Gastrocnemius medialis (tissue), 4 donors: ENCODE measurements at regions not wholly inside any gene's neighbourhood (a gene's known extent, or its start where the extent isn't known, plus 50 kb on each side); places are given as distances from the start of the nearest gene placed in this dataset.

ENCODE experiments used
- ATAC-seq, 2 donors: fragments of 150-250 bp; one replicate each; pipeline ENCODE4 v1.9.1; 2016
- DNase-seq, 2 donors: peaks; one replicate each; pipeline ENCODE4 v3.0.0-alpha.2; 2019
- H3K27ac ChIP-seq, 4 donors: fragments of 200-600 bp; sonication (generic); 1 replicate in 1 of 4; 2 replicates in 3 of 4; pipeline ENCODE4 v1.5.1; 2016 to 2018; ENCODE audit warnings: mild to moderate bottlenecking in 2 of 4, moderate library complexity in 1 of 4
- H3K27me3 ChIP-seq, 3 donors: fragments of 200-600 bp; sonication (generic) in 2 of 3; 1 replicate in 1 of 3; 2 replicates in 2 of 3; pipeline versions ENCODE4 v1.5.1 to v1.6.0; 2016 to 2019; ENCODE audit warnings: mild to moderate bottlenecking in 1 of 3, moderate library complexity in 1 of 3
- H3K36me3 ChIP-seq, 2 donors: fragments of 200-600 bp; sonication (generic) in 1 of 2; one replicate each; pipeline ENCODE4 v1.5.1; 2017 to 2018
- H3K4me1 ChIP-seq, 2 donors: fragments of 200-600 bp; sonication (generic) in 1 of 2; one replicate each; pipeline ENCODE4 v1.5.1; 2016 to 2017; ENCODE audit warnings: mild to moderate bottlenecking in 2 of 2
- H3K4me3 ChIP-seq, 4 donors: fragments of 200-600 bp; sonication (generic) in 3 of 4; 1 replicate in 1 of 4; 2 replicates in 3 of 4; pipeline ENCODE4 v1.5.1; 2016 to 2019; ENCODE audit warnings: mild to moderate bottlenecking in 2 of 4
- H3K9me3 ChIP-seq, 3 donors: fragments of 200-600 bp; sonication (generic) in 2 of 3; 1 replicate in 1 of 3; 2 replicates in 2 of 3; pipeline ENCODE4 v1.5.1; 2016 to 2019
- POLR2A ChIP-seq, 2 donors: fragments of 450-650 bp; IDR thresholded peaks; one replicate each; pipeline ENCODE4 v1.6.1; 2017; ENCODE audit warnings: antibody characterized with exemption in 2 of 2, mild to moderate bottlenecking in 2 of 2, moderate library complexity in 2 of 2
- in situ Hi-C, 4 donors: fragments of 200-750 bp; cut with MboI; loops; one replicate each; pipeline versions ENCODE4 v1.15.0 to v1.8.0; 2017; ENCODE audit warnings: low sequenced_read_pairs in 4 of 4
- intact Hi-C: fragments of 100-400 bp; cut with DNase I; formaldehyde crosslinking; loops from one replicate; pipeline ENCODE4 v1.15.1; 2023; ENCODE audit warnings: low total_unique reads
- TF ChIP-seq, protein P1 (sequence below), 5 experiments: fragments of 450-650 bp in 3 of 5; fragments of 200-600 bp in 2 of 5; sonication (generic) in 2 of 5; IDR thresholded peaks in 4 of 5; conservative IDR thresholded peaks in 1 of 5; 1 replicate in 4 of 5; 2 replicates in 1 of 5; pipeline ENCODE4 v1.5.1; 2016 to 2019; ENCODE audit warnings: antibody characterized with exemption in 5 of 5, mild to moderate bottlenecking in 3 of 5, moderate library complexity in 3 of 5

DNA sequence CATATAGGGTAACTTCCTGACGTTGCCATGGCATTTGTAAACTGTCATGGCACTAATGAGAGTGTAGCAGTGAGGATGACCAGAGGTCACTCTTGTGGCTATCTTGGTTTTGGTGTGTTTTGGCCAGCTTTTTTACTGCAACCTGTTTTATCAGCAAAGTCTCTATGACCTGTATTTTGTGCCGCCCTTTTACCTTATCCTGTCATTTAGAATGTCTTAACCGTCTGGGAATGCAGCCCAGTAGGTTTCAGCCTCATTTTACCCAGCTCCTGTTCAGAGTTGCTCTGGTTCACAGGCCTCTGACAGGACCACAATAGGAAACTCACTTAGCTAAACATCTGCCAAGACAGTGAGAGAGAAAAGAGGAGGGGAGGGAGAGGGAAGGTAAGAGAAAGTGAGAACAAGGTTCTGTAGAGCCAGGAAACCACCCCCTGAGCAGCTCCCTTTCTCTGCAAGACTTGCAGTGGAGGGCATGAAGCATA lies 64.8 kb upstream of the PLEKHG3 start:
- Histone ChIP-seq H3K36me3 (no peaks in the 10 kb centered on the region), H3K27me3 (no peaks in the 10 kb centered on the region), H3K4me1 (peaks cover 0 to 5% of the 10 kb centered on the region in 2 donors), H3K27ac (no peak overlapping the region), H3K4me3 (no peak overlapping the region), H3K9me3 (no peaks in the 10 kb centered on the region)
- in situ Hi-C loops: loop anchor here (10.0 to 25.0 kb wide), 7 partner anchors 95 to 302 kb away; partner anchors contain the start of genes HSPA2 (in 2 of the 4) and PPP1R36 (in 2 of the 4)
- ATAC-seq: no peak
- no peak for DNase-seq
- TF ChIP-seq POLR2A (IDR thresholded peaks at IDR 0.05): no peak
- TF ChIP-seq, protein P1, sequence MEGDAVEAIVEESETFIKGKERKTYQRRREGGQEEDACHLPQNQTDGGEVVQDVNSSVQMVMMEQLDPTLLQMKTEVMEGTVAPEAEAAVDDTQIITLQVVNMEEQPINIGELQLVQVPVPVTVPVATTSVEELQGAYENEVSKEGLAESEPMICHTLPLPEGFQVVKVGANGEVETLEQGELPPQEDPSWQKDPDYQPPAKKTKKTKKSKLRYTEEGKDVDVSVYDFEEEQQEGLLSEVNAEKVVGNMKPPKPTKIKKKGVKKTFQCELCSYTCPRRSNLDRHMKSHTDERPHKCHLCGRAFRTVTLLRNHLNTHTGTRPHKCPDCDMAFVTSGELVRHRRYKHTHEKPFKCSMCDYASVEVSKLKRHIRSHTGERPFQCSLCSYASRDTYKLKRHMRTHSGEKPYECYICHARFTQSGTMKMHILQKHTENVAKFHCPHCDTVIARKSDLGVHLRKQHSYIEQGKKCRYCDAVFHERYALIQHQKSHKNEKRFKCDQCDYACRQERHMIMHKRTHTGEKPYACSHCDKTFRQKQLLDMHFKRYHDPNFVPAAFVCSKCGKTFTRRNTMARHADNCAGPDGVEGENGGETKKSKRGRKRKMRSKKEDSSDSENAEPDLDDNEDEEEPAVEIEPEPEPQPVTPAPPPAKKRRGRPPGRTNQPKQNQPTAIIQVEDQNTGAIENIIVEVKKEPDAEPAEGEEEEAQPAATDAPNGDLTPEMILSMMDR (IDR thresholded peaks at IDR 0.05 in 4 of 5, conservative IDR thresholded peaks at IDR 0.05 in 1 of 5): no peak
- intact Hi-C loops: loop anchor here (5.0 kb wide), 2 partner anchors 67 to 207 kb away; no protein-coding TSS in a partner anchor

DNA sequence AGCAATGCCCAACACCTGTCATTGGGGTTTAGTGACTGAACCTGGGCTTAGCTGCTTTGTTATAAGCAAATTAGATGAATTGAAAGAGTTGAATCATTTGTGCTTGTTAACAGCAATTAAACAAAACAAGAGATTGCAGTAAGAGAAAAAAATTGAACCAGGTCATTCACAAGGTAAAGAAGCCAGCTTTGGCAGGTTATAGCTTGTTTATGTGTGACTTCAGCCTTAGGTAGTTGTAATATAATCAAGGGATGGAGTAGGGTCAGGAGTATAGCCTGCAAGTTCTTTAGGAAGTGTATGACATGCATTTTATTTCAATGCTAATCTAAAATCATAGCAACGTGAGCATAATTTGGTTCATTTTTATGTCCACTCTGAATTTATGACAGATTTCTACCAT lies 63.4 kb upstream of the PLEKHG3 start:
- H3K4me1 ChIP-seq: peaks cover 0 to 5% of the 10 kb centered on the region in 2 donors
- H3K9me3 ChIP-seq: no peaks in the 10 kb centered on the region
- TF ChIP-seq, protein P1 (IDR thresholded peaks at IDR 0.05 in 4 of 5, conservative IDR thresholded peaks at IDR 0.05 in 1 of 5): no peak
- no peak overlapping the region for H3K4me3 ChIP-seq
- H3K27ac ChIP-seq: no peak overlapping the region
- ATAC-seq (no peak), DNase-seq (no peak)
- intact Hi-C loops: no loop called here
- H3K36me3 ChIP-seq: no peaks in the 10 kb centered on the region
- no peaks in the 10 kb centered on the region for H3K27me3 ChIP-seq
- in situ Hi-C loops: loop anchor here in 2 of 4 donors (25.0 kb wide), 3 partner anchors 104 to 304 kb away; partner anchors contain the start of genes HSPA2 (in 1 of the 2) and PPP1R36 (in 1 of the 2)

DNA sequence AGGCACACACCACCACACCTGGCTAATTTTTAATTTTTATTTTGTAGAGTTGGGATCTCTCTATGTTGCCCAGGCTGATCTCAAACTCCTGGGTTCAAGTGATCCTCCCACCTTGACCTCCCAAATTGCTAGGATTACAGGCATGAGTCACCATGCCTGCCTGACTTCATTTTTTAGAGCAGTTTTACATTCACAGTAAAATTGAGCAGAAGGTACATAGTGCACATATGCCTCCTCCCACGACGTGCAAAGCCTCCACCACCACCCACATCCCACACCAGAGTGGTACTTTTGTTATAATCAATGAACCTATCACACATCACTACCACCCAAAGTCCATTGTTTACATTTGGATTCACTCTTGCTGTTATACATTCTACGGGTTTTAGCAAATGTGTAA lies 62.5 kb upstream of the PLEKHG3 start:
- in situ Hi-C loops: loop anchor here in 2 of 4 donors (25.0 kb wide), 3 partner anchors 104 to 304 kb away; partner anchors contain the start of genes HSPA2 (in 1 of the 2) and PPP1R36 (in 1 of the 2)

GRCh38 chr14:64643709-64644108 lies 60.5 kb upstream of the PLEKHG3 start:
- Histone ChIP-seq H3K27me3 (no peaks in the 10 kb centered on the region), H3K36me3 (no peaks in the 10 kb centered on the region), H3K27ac (no peak overlapping the region), H3K9me3 (no peaks in the 10 kb centered on the region), H3K4me1 (no peaks in the 10 kb centered on the region), H3K4me3 (no peak overlapping the region)
- ATAC-seq (no peak), DNase-seq (no peak)
- in situ Hi-C loops: loop anchor here in 2 of 4 donors (25.0 kb wide), 3 partner anchors 106 to 306 kb away; partner anchors contain the start of genes HSPA2 (in 1 of the 2) and PPP1R36 (in 1 of the 2)
- TF ChIP-seq POLR2A (IDR thresholded peaks at IDR 0.05): no peak
- TF ChIP-seq, protein P1 (IDR thresholded peaks at IDR 0.05 in 4 of 5, conservative IDR thresholded peaks at IDR 0.05 in 1 of 5): no peak
- intact Hi-C loops: no loop called here

More for the DNA sequence above, 62.5 kb upstream of the PLEKHG3 start:
- Histone ChIP-seq H3K36me3 (no peaks in the 10 kb centered on the region), H3K4me1 (no peaks in the 10 kb centered on the region), H3K27ac (no peak overlapping the region), H3K27me3 (no peaks in the 10 kb centered on the region), H3K4me3 (no peak overlapping the region), H3K9me3 (no peaks in the 10 kb centered on the region)
- ATAC-seq (no peak), DNase-seq (no peak)
- TF ChIP-seq, protein P1 (IDR thresholded peaks at IDR 0.05 in 4 of 5, conservative IDR thresholded peaks at IDR 0.05 in 1 of 5): no peak
- no peak for TF ChIP-seq POLR2A (IDR thresholded peaks at IDR 0.05)
- intact Hi-C loops: no loop called here
